ENCODE measurements at regions not wholly inside any gene's neighbourhood (a gene's known extent, or its start where the extent isn't known, plus 50 kb on each side); places are given as distances from the start of the nearest gene placed in this dataset.

DNA sequence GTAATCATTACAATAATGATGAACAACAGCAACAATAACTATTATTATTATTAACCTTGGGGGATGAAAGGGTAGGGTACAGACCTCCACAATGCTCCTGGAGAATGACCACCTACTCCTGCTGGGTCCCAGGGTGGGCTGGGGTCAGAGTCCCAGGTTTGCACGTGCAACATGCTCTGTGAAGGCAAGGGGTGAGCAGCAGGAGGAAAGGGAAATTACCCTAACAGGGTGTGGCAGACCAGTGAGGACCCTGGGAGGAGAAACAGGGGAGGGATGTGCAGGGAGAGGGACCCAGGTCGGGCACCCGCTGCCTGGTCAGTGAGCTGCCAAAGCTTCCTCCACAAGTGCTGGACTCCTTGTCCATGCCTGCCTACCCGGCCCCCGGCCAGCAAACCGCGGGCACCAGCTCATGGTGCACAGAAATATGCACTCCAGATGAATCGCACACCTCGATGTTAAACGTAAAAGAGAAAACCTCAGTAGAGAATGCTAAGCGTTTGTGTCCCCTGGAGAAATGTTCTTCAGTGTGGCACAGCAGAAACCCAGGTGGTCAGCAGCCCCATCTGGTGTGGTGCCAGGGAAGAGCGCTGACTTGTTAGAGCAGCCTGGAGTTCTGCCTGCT lies 767.1 kb downstream of the KCNJ18 start:
- H3K9me3 Mint-ChIP-seq = peaks cover 22 to 71% (median 40%) of the 10 kb centered on the region in 7 donors
- H4K20me1 ChIP-seq (ENCODE audit: insufficient read depth, low read length) = no peaks in the 10 kb centered on the region
- no peaks in the 10 kb centered on the region for H3K4me1 Mint-ChIP-seq
- WGBS (ENCODE audit: insufficient coverage) = 86% methylated on average over 10 of the region's 12 CpGs
- no peaks in the 10 kb centered on the region for H3K36me3 Mint-ChIP-seq
- no peak overlapping the region for H3K27ac Mint-ChIP-seq
- no peak overlapping the region for H3K4me3 Mint-ChIP-seq
- no peak overlapping the region for H3K4me2 ChIP-seq (replicated peaks; ENCODE audit: extremely low read depth, low read length, poor library complexity, severe bottlenecking)
- H3K9me3 ChIP-seq (replicated peaks in 1 of 2; ENCODE audit: control insufficient read depth in 1 of 2, insufficient read depth in 1 of 2, low read length in 2 of 2) = peaks cover 56 to 57% of the 10 kb centered on the region in 2 donors
- TF ChIP-seq, protein P1, sequence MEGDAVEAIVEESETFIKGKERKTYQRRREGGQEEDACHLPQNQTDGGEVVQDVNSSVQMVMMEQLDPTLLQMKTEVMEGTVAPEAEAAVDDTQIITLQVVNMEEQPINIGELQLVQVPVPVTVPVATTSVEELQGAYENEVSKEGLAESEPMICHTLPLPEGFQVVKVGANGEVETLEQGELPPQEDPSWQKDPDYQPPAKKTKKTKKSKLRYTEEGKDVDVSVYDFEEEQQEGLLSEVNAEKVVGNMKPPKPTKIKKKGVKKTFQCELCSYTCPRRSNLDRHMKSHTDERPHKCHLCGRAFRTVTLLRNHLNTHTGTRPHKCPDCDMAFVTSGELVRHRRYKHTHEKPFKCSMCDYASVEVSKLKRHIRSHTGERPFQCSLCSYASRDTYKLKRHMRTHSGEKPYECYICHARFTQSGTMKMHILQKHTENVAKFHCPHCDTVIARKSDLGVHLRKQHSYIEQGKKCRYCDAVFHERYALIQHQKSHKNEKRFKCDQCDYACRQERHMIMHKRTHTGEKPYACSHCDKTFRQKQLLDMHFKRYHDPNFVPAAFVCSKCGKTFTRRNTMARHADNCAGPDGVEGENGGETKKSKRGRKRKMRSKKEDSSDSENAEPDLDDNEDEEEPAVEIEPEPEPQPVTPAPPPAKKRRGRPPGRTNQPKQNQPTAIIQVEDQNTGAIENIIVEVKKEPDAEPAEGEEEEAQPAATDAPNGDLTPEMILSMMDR (IDR thresholded peaks at IDR 0.05) = no peak
- H3K27ac ChIP-seq (ENCODE audit: low read depth in 1 of 2, low read length in 2 of 2) = no peak overlapping the region
- no peaks in the 10 kb centered on the region for H3K27me3 ChIP-seq (ENCODE audit: control insufficient read depth in 2 of 2, insufficient read depth in 2 of 2, low read length in 2 of 2)
- no peak overlapping the region for H2AFZ ChIP-seq (ENCODE audit: insufficient read depth, low read depth, low read length, poor library complexity, severe bottlenecking)
- no peak for DNase-seq
- no peak overlapping the region for H3K4me3 ChIP-seq (replicated peaks in 1 of 3; ENCODE audit: low read depth in 2 of 3, low read length in 3 of 3)
- no peaks in the 10 kb centered on the region for H3K79me2 ChIP-seq (ENCODE audit: insufficient read depth, low read length)
- H3K36me3 ChIP-seq (replicated peaks in 1 of 2; ENCODE audit: control insufficient read depth in 1 of 2, insufficient read depth in 2 of 2, low read length in 2 of 2) = no peaks in the 10 kb centered on the region
- H3K9ac ChIP-seq (ENCODE audit: insufficient read depth, low read length, poor library complexity, severe bottlenecking) = no peak overlapping the region
- intact Hi-C loops (cut with micrococcal nuclease) = no loop called here
- H3K27me3 Mint-ChIP-seq (ENCODE audit: low read depth in 3 of 3) = peaks cover 0 to 4% (median 0%) of the 10 kb centered on the region in 3 donors
- H3K4me1 ChIP-seq (ENCODE audit: control insufficient read depth in 1 of 2, insufficient read depth in 2 of 2, low read length in 2 of 2) = no peaks in the 10 kb centered on the region

DNA sequence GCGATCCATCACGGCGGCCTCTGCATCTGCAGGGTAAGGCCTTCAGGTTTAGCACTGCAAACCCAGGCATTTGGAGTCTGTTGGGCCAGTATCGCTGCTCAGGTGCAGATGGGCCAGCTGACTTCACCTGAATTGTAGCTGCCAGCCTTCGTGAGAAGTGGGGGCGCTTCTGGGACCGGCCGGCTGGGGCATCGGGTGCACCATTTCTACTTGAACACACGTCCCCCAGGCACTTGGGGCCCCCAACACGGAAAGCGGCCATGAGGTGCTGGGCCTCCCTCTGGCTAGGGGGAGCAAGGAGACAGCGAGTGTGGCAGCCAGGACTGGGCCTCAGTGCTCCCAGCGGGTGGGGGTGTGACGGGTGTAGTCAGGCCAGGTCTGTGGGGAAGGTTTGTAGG lies 767.6 kb downstream of the KCNJ18 start:
- Mint-ChIP-seq H3K27ac (no peak overlapping the region), H3K9me3 (peaks cover 18 to 70% (median 38%) of the 10 kb centered on the region in 7 donors), H3K36me3 (no peaks in the 10 kb centered on the region), H3K27me3 (ENCODE audit: low read depth in 3 of 3) (peaks cover 0 to 4% (median 0%) of the 10 kb centered on the region in 3 donors), H3K4me1 (no peaks in the 10 kb centered on the region), H3K4me3 (no peak overlapping the region)
- WGBS (ENCODE audit: insufficient coverage) = 90% methylated on average over 15 of the region's 15 CpGs
- H3K9me3 ChIP-seq (replicated peaks in 1 of 2; ENCODE audit: control insufficient read depth in 1 of 2, insufficient read depth in 1 of 2, low read length in 2 of 2) = peaks cover 52 to 56% of the 10 kb centered on the region in 2 donors
- no peaks in the 10 kb centered on the region for H4K20me1 ChIP-seq (ENCODE audit: insufficient read depth, low read length)
- no peaks in the 10 kb centered on the region for H3K4me1 ChIP-seq (ENCODE audit: control insufficient read depth in 1 of 2, insufficient read depth in 2 of 2, low read length in 2 of 2)
- no peak overlapping the region for H3K4me3 ChIP-seq (replicated peaks in 1 of 3; ENCODE audit: low read depth in 2 of 3, low read length in 3 of 3)
- TF ChIP-seq, protein P1 (IDR thresholded peaks at IDR 0.05) = no peak
- H3K27ac ChIP-seq (ENCODE audit: low read depth in 1 of 2, low read length in 2 of 2) = no peak overlapping the region
- no peaks in the 10 kb centered on the region for H3K36me3 ChIP-seq (replicated peaks in 1 of 2; ENCODE audit: control insufficient read depth in 1 of 2, insufficient read depth in 2 of 2, low read length in 2 of 2)
- no peak overlapping the region for H3K4me2 ChIP-seq (replicated peaks; ENCODE audit: extremely low read depth, low read length, poor library complexity, severe bottlenecking)
- H3K27me3 ChIP-seq (ENCODE audit: control insufficient read depth in 2 of 2, insufficient read depth in 2 of 2, low read length in 2 of 2) = no peaks in the 10 kb centered on the region
- no peak overlapping the region for H3K9ac ChIP-seq (ENCODE audit: insufficient read depth, low read length, poor library complexity, severe bottlenecking)
- intact Hi-C loops (cut with micrococcal nuclease) = no loop called here
- H2AFZ ChIP-seq (ENCODE audit: insufficient read depth, low read depth, low read length, poor library complexity, severe bottlenecking) = no peak overlapping the region
- no peak for DNase-seq
- no peaks in the 10 kb centered on the region for H3K79me2 ChIP-seq (ENCODE audit: insufficient read depth, low read length)

Measured in CD14-positive monocyte (primary cell).